ENCODE measurements at regions not wholly inside any gene's neighbourhood (a gene's known extent, or its start where the extent isn't known, plus 50 kb on each side); places are given as distances from the start of the nearest gene placed in this dataset.

DNA sequence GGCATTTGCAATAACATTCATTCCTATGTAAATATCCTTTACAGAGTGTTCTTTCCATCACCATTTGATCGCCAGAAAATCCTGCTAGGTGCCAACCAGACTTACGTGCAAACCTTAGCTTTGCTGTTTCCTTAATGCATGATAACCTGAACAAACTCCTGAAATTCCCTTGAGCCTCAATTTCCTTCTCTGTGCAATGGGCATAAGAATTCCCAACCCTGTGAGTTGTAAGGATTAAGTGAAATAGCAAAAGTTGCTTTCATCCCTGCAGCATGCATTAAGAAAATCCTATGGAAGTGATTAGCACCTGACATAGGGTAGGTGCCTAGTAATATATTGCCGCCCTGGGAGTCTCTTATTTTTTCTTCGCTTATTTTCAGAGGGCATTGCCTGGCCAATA is 272.7 kb downstream of the MAF start:
- TF ChIP-seq, protein P1, sequence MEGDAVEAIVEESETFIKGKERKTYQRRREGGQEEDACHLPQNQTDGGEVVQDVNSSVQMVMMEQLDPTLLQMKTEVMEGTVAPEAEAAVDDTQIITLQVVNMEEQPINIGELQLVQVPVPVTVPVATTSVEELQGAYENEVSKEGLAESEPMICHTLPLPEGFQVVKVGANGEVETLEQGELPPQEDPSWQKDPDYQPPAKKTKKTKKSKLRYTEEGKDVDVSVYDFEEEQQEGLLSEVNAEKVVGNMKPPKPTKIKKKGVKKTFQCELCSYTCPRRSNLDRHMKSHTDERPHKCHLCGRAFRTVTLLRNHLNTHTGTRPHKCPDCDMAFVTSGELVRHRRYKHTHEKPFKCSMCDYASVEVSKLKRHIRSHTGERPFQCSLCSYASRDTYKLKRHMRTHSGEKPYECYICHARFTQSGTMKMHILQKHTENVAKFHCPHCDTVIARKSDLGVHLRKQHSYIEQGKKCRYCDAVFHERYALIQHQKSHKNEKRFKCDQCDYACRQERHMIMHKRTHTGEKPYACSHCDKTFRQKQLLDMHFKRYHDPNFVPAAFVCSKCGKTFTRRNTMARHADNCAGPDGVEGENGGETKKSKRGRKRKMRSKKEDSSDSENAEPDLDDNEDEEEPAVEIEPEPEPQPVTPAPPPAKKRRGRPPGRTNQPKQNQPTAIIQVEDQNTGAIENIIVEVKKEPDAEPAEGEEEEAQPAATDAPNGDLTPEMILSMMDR (conservative IDR thresholded peaks at IDR 0.05 in 1 of 2, IDR thresholded peaks at IDR 0.05 in 1 of 2; ENCODE audit: extremely low read depth in 1 of 2, insufficient read depth in 1 of 2, low read depth in 1 of 2, low read length in 2 of 2): no peak
- no peak for TF ChIP-seq EZH2 (IDR thresholded peaks at IDR 0.05; ENCODE audit: borderline replicate concordance, low read length)
